CD4-positive, alpha-beta memory T cell (primary cell): ENCODE measurements at regions not wholly inside any gene's neighbourhood (a gene's known extent, or its start where the extent isn't known, plus 50 kb on each side); places are given as distances from the start of the nearest gene placed in this dataset.

Source experiments
- CTCF ChIA-PET: fragments of 350-600 bp; sonication (Branson Sonifier 250); formaldehyde crosslinking; loops from one replicate; lab custom pipeline; 2021; ENCODE audit warnings: inconsistent platforms; ENCODE audit not compliant: partially characterized antibody; lab: Charles Lee
- POLR2A ChIA-PET: fragments of 350-600 bp; sonication (Branson Sonifier 250); formaldehyde crosslinking; loops from one replicate; lab custom pipeline; 2021; ENCODE audit not compliant: partially characterized antibody; lab: Charles Lee
- DNase-seq, 5 donors: peaks; one replicate each; pipeline versions ENCODE4 v3.0.0 to v3.0.0-alpha.2; 2020 to 2022; ENCODE audit warnings: mixed read lengths in 1 of 5
- H3K27ac ChIP-seq: one replicate; pipeline ENCODE4 v1.7.0; 2013; ENCODE audit warnings: low read depth, low read length
- H3K27me3 ChIP-seq: 2 replicates; pipeline ENCODE4 v1.7.0; 2013; ENCODE audit warnings: mild to moderate bottlenecking, low read length, moderate library complexity; ENCODE audit not compliant: insufficient read depth
- H3K36me3 ChIP-seq: 2 replicates; pipeline ENCODE4 v1.7.0; 2013; ENCODE audit warnings: mild to moderate bottlenecking, low read length, moderate library complexity; ENCODE audit not compliant: insufficient read depth
- H3K4me1 ChIP-seq: 2 replicates; pipeline ENCODE4 v1.7.0; 2013; ENCODE audit warnings: mild to moderate bottlenecking, low read length, moderate library complexity; ENCODE audit not compliant: insufficient read depth
- H3K4me3 ChIP-seq, 2 donors: one replicate each; pipeline ENCODE4 v1.7.0; 2013; ENCODE audit warnings: low read length in 2 of 2, mild to moderate bottlenecking in 1 of 2
- H3K9me3 ChIP-seq, 2 donors: one replicate each; pipeline ENCODE4 v1.7.0; 2013; ENCODE audit warnings: low read length in 2 of 2, control low read depth in 1 of 2; ENCODE audit not compliant: control insufficient read depth in 1 of 2
- H3K27ac Mint-ChIP-seq, 7 donors: one replicate each; pipeline ENCODE4 v1.8.0; 2020 to 2021; ENCODE audit warnings: mixed read lengths in 7 of 7, mild to moderate bottlenecking in 6 of 7, inconsistent platforms in 3 of 7, moderate library complexity in 3 of 7
- H3K27me3 Mint-ChIP-seq, 2 donors: one replicate each; pipeline ENCODE4 v1.8.0; 2020 to 2021; ENCODE audit warnings: mixed read lengths in 2 of 2
- H3K36me3 Mint-ChIP-seq, 2 donors: one replicate each; pipeline ENCODE4 v1.8.0; 2020 to 2021; ENCODE audit warnings: mixed read lengths in 2 of 2, inconsistent platforms in 1 of 2, mild to moderate bottlenecking in 1 of 2
- H3K4me1 Mint-ChIP-seq, 4 donors: one replicate each; pipeline ENCODE4 v1.8.0; 2020 to 2021; ENCODE audit warnings: mixed read lengths in 4 of 4, mild to moderate bottlenecking in 1 of 4
- H3K4me3 Mint-ChIP-seq, 8 donors: one replicate each; pipeline ENCODE4 v1.8.0; 2020 to 2021; ENCODE audit warnings: mixed read lengths in 8 of 8, mild to moderate bottlenecking in 7 of 8, moderate library complexity in 6 of 8, inconsistent platforms in 3 of 8
- H3K9me3 Mint-ChIP-seq, 8 donors: one replicate each; pipeline ENCODE4 v1.8.0; 2020 to 2021; ENCODE audit warnings: mixed read lengths in 8 of 8, mild to moderate bottlenecking in 5 of 8, inconsistent platforms in 3 of 8, moderate library complexity in 1 of 8
- intact Hi-C: fragments of 100-400 bp; cut with micrococcal nuclease; formaldehyde crosslinking; loops from one replicate; pipeline ENCODE4 v1.15.1; 2023

GRCh38 chr2:150152230-150152629 lies 335.2 kb downstream of the RND3 start:
- DNase-seq = no peak
- CTCF ChIA-PET = no interaction called here
- no peaks in the 10 kb centered on the region for H3K4me1 Mint-ChIP-seq
- no peak overlapping the region for H3K4me3 Mint-ChIP-seq
- intact Hi-C loops = no loop called here
- H3K27ac Mint-ChIP-seq = no peak overlapping the region
- no peaks in the 10 kb centered on the region for H3K9me3 ChIP-seq
- POLR2A ChIA-PET = no interaction called here
- H3K27me3 ChIP-seq = no peaks in the 10 kb centered on the region
- H3K9me3 Mint-ChIP-seq = peaks cover 0 to 5% (median 2%) of the 10 kb centered on the region in 8 donors
- H3K27ac ChIP-seq = no peak overlapping the region
- H3K4me1 ChIP-seq = no peaks in the 10 kb centered on the region
- no peaks in the 10 kb centered on the region for H3K36me3 ChIP-seq
- no peaks in the 10 kb centered on the region for H3K27me3 Mint-ChIP-seq
- H3K4me3 ChIP-seq = no peak overlapping the region
- H3K36me3 Mint-ChIP-seq = no peaks in the 10 kb centered on the region

- Mint-ChIP-seq H3K27ac (no peak overlapping the region), H3K4me3 (no peak overlapping the region), H3K27me3 (no peaks in the 10 kb centered on the region), H3K9me3 (peaks cover 0 to 24% (median 14%) of the 10 kb centered on the region in 8 donors), H3K4me1 (no peaks in the 10 kb centered on the region), H3K36me3 (no peaks in the 10 kb centered on the region)
- no peaks in the 10 kb centered on the region for H3K36me3 ChIP-seq
- ChIA-PET POLR2A (no interaction called here), CTCF (no interaction called here)
- H3K9me3 ChIP-seq = peaks cover 0 to 6% of the 10 kb centered on the region in 2 donors
- H3K27ac ChIP-seq = no peak overlapping the region
- no peak overlapping the region for H3K4me3 ChIP-seq
- intact Hi-C loops = no loop called here
- DNase-seq = no peak
- no peaks in the 10 kb centered on the region for H3K4me1 ChIP-seq
- H3K27me3 ChIP-seq = no peaks in the 10 kb centered on the region
These were observed 337.3 kb downstream of the RND3 start for GRCh38 chr2:150150144-150150543.

GRCh38 chr2:150147889-150148683 lies 339.4 kb downstream of the RND3 start:
- Mint-ChIP-seq H3K4me3 (no peak overlapping the region), H3K27me3 (no peaks in the 10 kb centered on the region), H3K9me3 (peaks cover 0 to 25% (median 14%) of the 10 kb centered on the region in 8 donors), H3K27ac (no peak overlapping the region), H3K4me1 (no peaks in the 10 kb centered on the region), H3K36me3 (no peaks in the 10 kb centered on the region)
- ChIA-PET CTCF (no interaction called here), POLR2A (no interaction called here)
- Histone ChIP-seq H3K27ac (no peak overlapping the region), H3K27me3 (no peaks in the 10 kb centered on the region), H3K4me3 (no peak overlapping the region), H3K36me3 (no peaks in the 10 kb centered on the region), H3K9me3 (peaks cover 0 to 6% of the 10 kb centered on the region in 2 donors), H3K4me1 (no peaks in the 10 kb centered on the region)
- DNase-seq = no peak
- intact Hi-C loops = no loop called here

- Mint-ChIP-seq H3K27me3 (no peaks in the 10 kb centered on the region), H3K36me3 (no peaks in the 10 kb centered on the region), H3K4me3 (no peak overlapping the region), H3K27ac (no peak overlapping the region), H3K4me1 (no peaks in the 10 kb centered on the region), H3K9me3 (peaks cover 0 to 25% (median 14%) of the 10 kb centered on the region in 8 donors)
- POLR2A ChIA-PET = no interaction called here
- Histone ChIP-seq H3K9me3 (peaks cover 0 to 6% of the 10 kb centered on the region in 2 donors), H3K27me3 (no peaks in the 10 kb centered on the region), H3K4me1 (no peaks in the 10 kb centered on the region), H3K27ac (no peak overlapping the region), H3K4me3 (no peak overlapping the region), H3K36me3 (no peaks in the 10 kb centered on the region)
- no peak for DNase-seq
- intact Hi-C loops = no loop called here
- CTCF ChIA-PET = no interaction called here
These were observed 340.6 kb downstream of the RND3 start for GRCh38 chr2:150146879-150147278.

GRCh38 chr2:150145299-150145692 lies 342.2 kb downstream of the RND3 start:
- Mint-ChIP-seq H3K4me3 (no peak overlapping the region), H3K27me3 (no peaks in the 10 kb centered on the region), H3K27ac (no peak overlapping the region), H3K36me3 (no peaks in the 10 kb centered on the region), H3K4me1 (no peaks in the 10 kb centered on the region), H3K9me3 (peaks cover 0 to 25% (median 14%) of the 10 kb centered on the region in 8 donors)
- no peak overlapping the region for H3K27ac ChIP-seq
- H3K4me1 ChIP-seq = no peaks in the 10 kb centered on the region
- ChIA-PET CTCF (no interaction called here), POLR2A (no interaction called here)
- peaks cover 0 to 6% of the 10 kb centered on the region in 2 donors for H3K9me3 ChIP-seq
- intact Hi-C loops = no loop called here
- H3K36me3 ChIP-seq = no peaks in the 10 kb centered on the region
- DNase-seq = no peak
- H3K27me3 ChIP-seq = no peaks in the 10 kb centered on the region
- H3K4me3 ChIP-seq = no peak overlapping the region

GRCh38 chr2:150144546-150145298 lies 342.7 kb downstream of the RND3 start:
- Mint-ChIP-seq H3K27me3 (no peaks in the 10 kb centered on the region), H3K36me3 (no peaks in the 10 kb centered on the region), H3K27ac (no peak overlapping the region), H3K4me3 (no peak overlapping the region), H3K9me3 (peaks cover 0 to 25% (median 14%) of the 10 kb centered on the region in 8 donors), H3K4me1 (no peaks in the 10 kb centered on the region)
- Histone ChIP-seq H3K27ac (no peak overlapping the region), H3K4me3 (no peak overlapping the region), H3K27me3 (no peaks in the 10 kb centered on the region), H3K36me3 (no peaks in the 10 kb centered on the region), H3K9me3 (peaks cover 0 to 6% of the 10 kb centered on the region in 2 donors), H3K4me1 (no peaks in the 10 kb centered on the region)
- POLR2A ChIA-PET = no interaction called here
- CTCF ChIA-PET = no interaction called here
- intact Hi-C loops = no loop called here
- DNase-seq = no peak

GRCh38 chr2:150143087-150143536 lies 344.4 kb downstream of the RND3 start:
- Histone ChIP-seq H3K4me3 (no peak overlapping the region), H3K36me3 (no peaks in the 10 kb centered on the region), H3K27ac (no peak overlapping the region), H3K27me3 (no peaks in the 10 kb centered on the region), H3K9me3 (peaks cover 0 to 6% of the 10 kb centered on the region in 2 donors), H3K4me1 (no peaks in the 10 kb centered on the region)
- Mint-ChIP-seq H3K27ac (no peak overlapping the region), H3K27me3 (no peaks in the 10 kb centered on the region), H3K4me3 (no peak overlapping the region), H3K9me3 (peaks cover 0 to 25% (median 13%) of the 10 kb centered on the region in 8 donors), H3K4me1 (no peaks in the 10 kb centered on the region), H3K36me3 (no peaks in the 10 kb centered on the region)
- intact Hi-C loops = no loop called here
- no peak for DNase-seq
- POLR2A ChIA-PET = no interaction called here
- CTCF ChIA-PET = no interaction called here
